LNCAP (cell line): ENCODE measurements at regions not wholly inside any gene's neighbourhood (a gene's known extent, or its start where the extent isn't known, plus 50 kb on each side); places are given as distances from the start of the nearest gene placed in this dataset.

Experiments
- TF ChIP-seq, protein P1 (sequence below): fragments of 450-650 bp; IDR thresholded peaks from 2 replicates; pipeline ENCODE4 v1.5.1; 2017; ENCODE audit warnings: mild to moderate bottlenecking

DNA sequence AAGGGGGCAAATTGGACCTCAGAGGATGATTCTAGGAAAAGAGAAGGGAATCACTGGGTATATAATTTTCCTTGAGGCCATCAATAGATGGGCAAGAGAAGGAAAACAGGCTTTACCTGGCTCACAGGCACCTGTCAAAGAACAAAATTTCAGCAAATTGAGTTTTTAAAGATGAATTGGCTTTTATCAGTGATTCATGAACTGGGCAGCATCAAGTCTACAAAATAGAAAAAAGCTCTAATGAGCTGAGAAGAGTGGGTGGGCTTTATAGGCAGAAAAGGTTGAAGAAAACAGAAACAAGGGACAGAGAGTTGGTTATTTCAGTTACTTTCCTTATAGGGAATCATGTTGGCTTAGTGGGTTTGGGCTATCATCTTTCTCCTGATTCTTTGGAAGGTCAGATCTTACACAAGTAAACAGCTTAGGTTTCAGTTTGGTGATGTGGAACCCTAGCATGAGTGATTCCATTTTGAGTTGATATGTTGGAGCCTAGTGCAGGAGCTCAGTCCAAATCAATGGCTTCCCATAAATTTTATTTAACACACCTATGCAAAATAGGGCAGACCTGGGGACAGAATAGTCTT, 120.7 kb upstream of the MED14 start:
- TF ChIP-seq, protein P1, sequence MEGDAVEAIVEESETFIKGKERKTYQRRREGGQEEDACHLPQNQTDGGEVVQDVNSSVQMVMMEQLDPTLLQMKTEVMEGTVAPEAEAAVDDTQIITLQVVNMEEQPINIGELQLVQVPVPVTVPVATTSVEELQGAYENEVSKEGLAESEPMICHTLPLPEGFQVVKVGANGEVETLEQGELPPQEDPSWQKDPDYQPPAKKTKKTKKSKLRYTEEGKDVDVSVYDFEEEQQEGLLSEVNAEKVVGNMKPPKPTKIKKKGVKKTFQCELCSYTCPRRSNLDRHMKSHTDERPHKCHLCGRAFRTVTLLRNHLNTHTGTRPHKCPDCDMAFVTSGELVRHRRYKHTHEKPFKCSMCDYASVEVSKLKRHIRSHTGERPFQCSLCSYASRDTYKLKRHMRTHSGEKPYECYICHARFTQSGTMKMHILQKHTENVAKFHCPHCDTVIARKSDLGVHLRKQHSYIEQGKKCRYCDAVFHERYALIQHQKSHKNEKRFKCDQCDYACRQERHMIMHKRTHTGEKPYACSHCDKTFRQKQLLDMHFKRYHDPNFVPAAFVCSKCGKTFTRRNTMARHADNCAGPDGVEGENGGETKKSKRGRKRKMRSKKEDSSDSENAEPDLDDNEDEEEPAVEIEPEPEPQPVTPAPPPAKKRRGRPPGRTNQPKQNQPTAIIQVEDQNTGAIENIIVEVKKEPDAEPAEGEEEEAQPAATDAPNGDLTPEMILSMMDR, result no peak

DNA sequence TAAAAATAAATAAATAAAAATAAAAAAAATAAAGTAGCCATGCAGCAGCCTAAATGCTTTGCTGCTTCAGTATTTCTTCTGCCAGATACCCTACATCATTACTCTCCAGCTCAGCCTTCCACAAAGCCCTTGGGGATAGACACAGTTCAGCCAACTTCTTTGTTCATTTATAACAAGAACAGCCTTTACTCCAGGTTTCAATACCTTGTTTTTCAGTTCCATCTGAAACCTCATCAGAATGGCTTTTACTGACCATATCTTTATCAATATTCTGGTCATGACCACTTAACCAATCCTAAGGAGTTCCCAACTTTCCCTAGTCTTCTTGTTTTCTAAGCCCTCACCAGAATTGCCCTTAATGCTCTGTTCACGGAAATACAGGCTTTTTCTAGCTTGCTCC, 128.3 kb upstream of the MED14 start:
- TF ChIP-seq, protein P1, result no peak

DNA sequence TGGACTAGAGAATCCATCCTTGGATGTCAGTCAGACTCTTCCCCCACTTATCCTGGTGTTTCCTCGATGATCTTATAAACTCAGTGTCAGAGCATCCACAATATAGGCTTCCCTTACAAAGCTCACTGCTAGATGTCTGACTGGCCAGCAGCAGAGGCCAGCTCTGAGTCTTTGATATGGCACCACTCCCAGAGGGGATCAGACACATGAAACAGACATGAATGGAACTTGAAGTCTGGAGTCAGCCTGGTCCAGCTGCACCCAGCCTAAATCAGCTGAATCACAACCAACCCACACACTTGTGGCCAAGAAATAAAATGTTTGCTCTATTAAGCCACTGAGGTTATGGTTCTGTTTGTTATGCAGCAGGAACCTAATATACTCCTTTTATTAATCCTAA, 129.6 kb upstream of the MED14 start:
- TF ChIP-seq, protein P1, result no peak

- TF ChIP-seq, protein P1, result no peak
These were observed 131.6 kb upstream of the MED14 start for GRCh38 chrX:40866893-40867292.

GRCh38 chrX:40867352-40867751, 132.0 kb upstream of the MED14 start:
- TF ChIP-seq, protein P1, result no peak

GRCh38 chrX:40868868-40869267, 133.5 kb upstream of the MED14 start:
- TF ChIP-seq, protein P1, result no peak

GRCh38 chrX:40871385-40872082, 136.2 kb upstream of the MED14 start:
- TF ChIP-seq, protein P1, result no peak
